Stimulated activated CD4-positive, alpha-beta T cell treated with anti-CD3 and anti-CD28 coated beads, Interleukin-2, amount 100 ng/mL, for 48 hours (primary cell): ENCODE measurements at regions not wholly inside any gene's neighbourhood (a gene's known extent, or its start where the extent isn't known, plus 50 kb on each side); places are given as distances from the start of the nearest gene placed in this dataset.
"Not testable (repeated sequence)": the region's sequence is repeated elsewhere in the genome, so short reads cannot be mapped to it uniquely, and the experiment has no call there.

Experiments
- DNase-seq, 2 donors: peaks; one replicate each; pipeline ENCODE4 v3.0.0-alpha.2; 2020

- DNase-seq: no peak
Measured at GRCh38 chr2:145751629-145752028, 1231.7 kb upstream of the ZEB2 start.

- no peak for DNase-seq
Measured at GRCh38 chr2:145751155-145751554, 1231.2 kb upstream of the ZEB2 start.

GRCh38 chr2:145750612-145751011 is 1230.7 kb upstream of the ZEB2 start:
- DNase-seq: no peak

GRCh38 chr2:145750144-145750543 is 1230.2 kb upstream of the ZEB2 start:
- no peak for DNase-seq

GRCh38 chr2:145749556-145749955 is 1229.6 kb upstream of the ZEB2 start:
- DNase-seq: no peak

GRCh38 chr2:145748927-145749326 is 1229.0 kb upstream of the ZEB2 start:
- DNase-seq: no peak

GRCh38 chr2:145747715-145748114 is 1227.8 kb upstream of the ZEB2 start:
- no peak for DNase-seq

- DNase-seq: not testable (repeated sequence)
Measured at GRCh38 chr2:145745387-145745721, 1225.4 kb upstream of the ZEB2 start.

GRCh38 chr2:145744541-145745386 is 1224.8 kb upstream of the ZEB2 start:
- no peak for DNase-seq

GRCh38 chr2:145743011-145743410 is 1223.1 kb upstream of the ZEB2 start:
- DNase-seq: no peak

GRCh38 chr2:145741636-145742035 is 1221.7 kb upstream of the ZEB2 start:
- DNase-seq: no peak

- no peak for DNase-seq
Measured at GRCh38 chr2:145741181-145741580, 1221.3 kb upstream of the ZEB2 start.

GRCh38 chr2:145740302-145740701 is 1220.4 kb upstream of the ZEB2 start:
- DNase-seq: no peak

GRCh38 chr2:145739681-145740080 is 1219.8 kb upstream of the ZEB2 start:
- no peak for DNase-seq

- no peak for DNase-seq
Measured at GRCh38 chr2:145736871-145737270, 1217.0 kb upstream of the ZEB2 start.

- DNase-seq: no peak
Measured at GRCh38 chr2:145731467-145731866, 1211.5 kb upstream of the ZEB2 start.

- no peak for DNase-seq
Measured at GRCh38 chr2:145729993-145730770, 1210.3 kb upstream of the ZEB2 start.

- DNase-seq: no peak
Measured at GRCh38 chr2:145729481-145729880, 1209.6 kb upstream of the ZEB2 start.

- DNase-seq: no peak
Measured at GRCh38 chr2:145728511-145728910, 1208.6 kb upstream of the ZEB2 start.

GRCh38 chr2:145725876-145726275 is 1206.0 kb upstream of the ZEB2 start:
- DNase-seq: no peak

- no peak for DNase-seq
Measured at GRCh38 chr2:145724311-145724898, 1204.5 kb upstream of the ZEB2 start.

GRCh38 chr2:145723872-145724271 is 1204.0 kb upstream of the ZEB2 start:
- DNase-seq: no peak

- DNase-seq: no peak
Measured at GRCh38 chr2:145721681-145722080, 1201.8 kb upstream of the ZEB2 start.

- DNase-seq: no peak
Measured at GRCh38 chr2:145715601-145716000, 1195.7 kb upstream of the ZEB2 start.
